HG02763 (cell line): ENCODE measurements at regions not wholly inside any gene's neighbourhood (a gene's known extent, or its start where the extent isn't known, plus 50 kb on each side); places are given as distances from the start of the nearest gene placed in this dataset.

Experiments used
- ATAC-seq: cut with Tn5 transposase; IDR thresholded peaks from one replicate; pipeline ENCODE4 v1.9.1; 2021; ENCODE audit warnings: mild to moderate bottlenecking, moderate library complexity; ENCODE audit not compliant: unreplicated experiment

- no peak for ATAC-seq
Measured at GRCh38 chr10:25661632-25662031, 272.4 kb upstream of the MYO3A start.

- no peak for ATAC-seq
Measured at GRCh38 chr10:25666276-25666675, 267.8 kb upstream of the MYO3A start.

GRCh38 chr10:25675204-25675603 lies 258.8 kb upstream of the MYO3A start:
- ATAC-seq = no peak

- ATAC-seq = no peak
Measured at GRCh38 chr10:25675615-25676014, 258.4 kb upstream of the MYO3A start.

- ATAC-seq = no peak
Measured at GRCh38 chr10:25678220-25678619, 255.8 kb upstream of the MYO3A start.

GRCh38 chr10:25678666-25679065 lies 255.4 kb upstream of the MYO3A start:
- no peak for ATAC-seq

GRCh38 chr10:25682203-25682851 lies 251.7 kb upstream of the MYO3A start:
- ATAC-seq = no peak

GRCh38 chr10:25683344-25683743 lies 250.7 kb upstream of the MYO3A start:
- ATAC-seq = no peak

GRCh38 chr10:25687521-25687920 lies 246.5 kb upstream of the MYO3A start:
- ATAC-seq = no peak

GRCh38 chr10:25689346-25690100 lies 244.5 kb upstream of the MYO3A start:
- ATAC-seq = no peak

GRCh38 chr10:25692761-25693160 lies 241.3 kb upstream of the MYO3A start:
- ATAC-seq = no peak

GRCh38 chr10:25694206-25694933 lies 239.7 kb upstream of the MYO3A start:
- ATAC-seq = no peak

- no peak for ATAC-seq
Measured at GRCh38 chr10:25694971-25695370, 239.1 kb upstream of the MYO3A start.

GRCh38 chr10:25695586-25695985 lies 238.4 kb upstream of the MYO3A start:
- ATAC-seq = no peak

- no peak for ATAC-seq
Measured at GRCh38 chr10:25696013-25696708, 237.9 kb upstream of the MYO3A start.

- ATAC-seq = no peak
Measured at GRCh38 chr10:25697412-25697811, 236.6 kb upstream of the MYO3A start.

GRCh38 chr10:25698638-25699037 lies 235.4 kb upstream of the MYO3A start:
- ATAC-seq = no peak

GRCh38 chr10:25699631-25700030 lies 234.4 kb upstream of the MYO3A start:
- no peak for ATAC-seq

- ATAC-seq = no peak
Measured at GRCh38 chr10:25701652-25702051, 232.4 kb upstream of the MYO3A start.

GRCh38 chr10:25704622-25705021 lies 229.4 kb upstream of the MYO3A start:
- no peak for ATAC-seq

GRCh38 chr10:25707572-25707971 lies 226.5 kb upstream of the MYO3A start:
- no peak for ATAC-seq
